ENCODE measurements at regions not wholly inside any gene's neighbourhood (a gene's known extent, or its start where the extent isn't known, plus 50 kb on each side); places are given as distances from the start of the nearest gene placed in this dataset.

DNA sequence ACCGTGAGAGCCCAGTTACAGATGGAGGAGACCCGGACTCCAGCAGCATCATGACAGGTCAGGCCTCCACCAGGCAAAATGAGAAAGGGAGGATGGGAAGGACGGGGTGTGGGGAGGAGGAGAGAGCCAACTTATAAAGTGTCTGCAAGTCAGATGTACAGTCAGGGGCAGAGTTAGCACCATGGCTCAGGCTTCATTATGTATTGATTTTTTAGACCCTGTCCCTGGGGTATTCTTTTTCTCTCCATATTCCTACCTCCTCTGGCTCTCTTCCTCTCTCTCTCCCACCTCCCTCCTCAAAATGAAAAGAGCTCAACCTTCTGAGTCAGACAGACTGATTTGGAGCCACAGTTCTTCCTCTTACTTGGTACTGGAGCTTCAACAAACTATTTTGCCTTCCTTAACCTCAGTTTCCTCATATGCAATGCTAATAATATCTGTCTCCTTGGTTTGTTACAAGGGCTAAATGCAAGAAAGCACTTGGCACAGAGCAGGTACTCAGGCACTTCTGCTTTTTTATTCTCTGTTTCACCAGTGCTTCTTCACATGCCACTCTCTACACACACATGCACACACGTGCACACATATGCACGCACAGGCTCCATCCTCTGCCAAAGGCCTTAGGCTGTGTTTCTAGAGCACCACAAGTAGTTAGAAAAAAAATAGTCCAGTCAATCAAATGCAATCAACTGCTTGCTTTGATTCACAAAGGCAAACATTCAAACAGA is 92.3 kb upstream of the PKDCC start:
- TF ChIP-seq, protein P1, sequence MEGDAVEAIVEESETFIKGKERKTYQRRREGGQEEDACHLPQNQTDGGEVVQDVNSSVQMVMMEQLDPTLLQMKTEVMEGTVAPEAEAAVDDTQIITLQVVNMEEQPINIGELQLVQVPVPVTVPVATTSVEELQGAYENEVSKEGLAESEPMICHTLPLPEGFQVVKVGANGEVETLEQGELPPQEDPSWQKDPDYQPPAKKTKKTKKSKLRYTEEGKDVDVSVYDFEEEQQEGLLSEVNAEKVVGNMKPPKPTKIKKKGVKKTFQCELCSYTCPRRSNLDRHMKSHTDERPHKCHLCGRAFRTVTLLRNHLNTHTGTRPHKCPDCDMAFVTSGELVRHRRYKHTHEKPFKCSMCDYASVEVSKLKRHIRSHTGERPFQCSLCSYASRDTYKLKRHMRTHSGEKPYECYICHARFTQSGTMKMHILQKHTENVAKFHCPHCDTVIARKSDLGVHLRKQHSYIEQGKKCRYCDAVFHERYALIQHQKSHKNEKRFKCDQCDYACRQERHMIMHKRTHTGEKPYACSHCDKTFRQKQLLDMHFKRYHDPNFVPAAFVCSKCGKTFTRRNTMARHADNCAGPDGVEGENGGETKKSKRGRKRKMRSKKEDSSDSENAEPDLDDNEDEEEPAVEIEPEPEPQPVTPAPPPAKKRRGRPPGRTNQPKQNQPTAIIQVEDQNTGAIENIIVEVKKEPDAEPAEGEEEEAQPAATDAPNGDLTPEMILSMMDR (conservative IDR thresholded peaks at IDR 0.05), result no peak
- TF ChIP-seq ZFX (IDR thresholded peaks at IDR 0.05), result no peak
